Heart right ventricle (tissue), 16 donors: ENCODE measurements at regions not wholly inside any gene's neighbourhood (a gene's known extent, or its start where the extent isn't known, plus 50 kb on each side); places are given as distances from the start of the nearest gene placed in this dataset.

Experiments used
- ATAC-seq, 8 donors: fragments of 200-7000 bp; cut with Tn5 transposase; one replicate each; pipeline ENCODE4 v1.9.1; 2020; ENCODE audit warnings: mild to moderate bottlenecking in 8 of 8, moderate library complexity in 8 of 8, moderate number of reproducible peaks in 1 of 8
- DNase-seq, 2 donors: peaks; one replicate each; pipeline ENCODE4 v3.0.0-alpha.2; 2020
- H3K27ac ChIP-seq, 10 donors: fragments of 200-600 bp; sonication (generic) in 2 of 10; one replicate each; pipeline versions ENCODE4 v1.5.0 to v1.8.0; 2020 to 2022; ENCODE audit warnings: mild to moderate bottlenecking in 3 of 10
- H3K27me3 ChIP-seq, 7 donors: fragments of 200-600 bp; one replicate each; pipeline ENCODE4 v1.8.0; 2021 to 2022; ENCODE audit warnings: mild to moderate bottlenecking in 2 of 7
- H3K36me3 ChIP-seq, 9 donors: fragments of 200-600 bp; sonication (generic) in 1 of 9; one replicate each; pipeline versions ENCODE4 v1.5.0 to v1.8.0; 2020 to 2022; ENCODE audit warnings: mild to moderate bottlenecking in 2 of 9
- H3K4me1 ChIP-seq, 9 donors: fragments of 200-600 bp; sonication (generic) in 1 of 9; one replicate each; pipeline versions ENCODE4 v1.5.0 to v1.8.0; 2020 to 2022; ENCODE audit warnings: mild to moderate bottlenecking in 4 of 9
- H3K4me3 ChIP-seq, 10 donors: fragments of 200-600 bp; sonication (generic) in 2 of 10; one replicate each; pipeline versions ENCODE4 v1.5.0 to v1.8.0; 2020 to 2022; ENCODE audit warnings: mild to moderate bottlenecking in 7 of 10, moderate library complexity in 2 of 10
- H3K9me3 ChIP-seq, 11 donors: fragments of 200-600 bp in 10 of 11; sonication (generic) in 2 of 11; one replicate each; pipeline versions ENCODE4 v1.5.0 to v1.8.0; 2013 to 2022; ENCODE audit warnings: mild to moderate bottlenecking in 2 of 11, control low read depth in 1 of 11, moderate library complexity in 1 of 11
- WGBS, 2 donors: extraction: QIAGEN DNeasy Blood & Tissue Kit; methylation state at CpG; one replicate each; pipeline ENCODE4 v1.1.7; 2013; ENCODE audit warnings: inconsistent platforms in 1 of 2; 5-methylcytosine and 5-hydroxymethylcytosine counted together
- intact Hi-C, 10 donors: fragments of 100-400 bp; cut with DNase I; formaldehyde crosslinking; loops; one replicate each; pipeline versions ENCODE4 v1.11.1 to v1.14.2; 2022
- TF ChIP-seq, protein P1 (sequence below), 9 donors: fragments of 200-600 bp; sonication (generic) in 2 of 9; IDR thresholded peaks; one replicate each; pipeline versions ENCODE4 v1.5.0 to v1.8.0; 2021 to 2022; ENCODE audit warnings: antibody characterized with exemption in 9 of 9, mild to moderate bottlenecking in 5 of 9, moderate library complexity in 1 of 9
- donor health status: Arrhythmogenic right ventricular cardiomyopathy.
- donor health status: ischemic (EF 13 %, LVEDD 7.1; RV severe dilation, severe dysfunction).
- donor health status: healthy with polysubstance abuse.
- donor health status: DM: no; HTN: yes; CAD: no.
- donor health status: DM: no; HTN: no; CAD: no.
- donor health status: ischemic (EF 25% LVEDD 6.9; RV normal size, moderate dysfunction).
- donor health status: ischemic (EF 25% LVEDD 5.7; RV mildly dilated, moderate dysfunction).
- donor health status: healthy.
- donor health status: DM: yes; HTN: yes; CAD: no.
- donor health status: Ischemic cardiomyopathy.
- donor health status: ischemic (EF 35%, LVEDD 5.7; RV mildly dilated, moderate dysfunction).
- donor health status: nonischemic (EF 11% LVEDD 7.7; RV severe dilation, severe dysfunction).
- donor health status: DM: yes; HTN: yes; CAD: no.
- donor health status: PGD.
- donor health status: ischemic (EF 29% LVEDD 5.4; RV normal size, mild dysfunction).
- donor health status: nonischemic (EF 23%, LVEDD 6.1; RV moderate dilation, normal function).

DNA sequence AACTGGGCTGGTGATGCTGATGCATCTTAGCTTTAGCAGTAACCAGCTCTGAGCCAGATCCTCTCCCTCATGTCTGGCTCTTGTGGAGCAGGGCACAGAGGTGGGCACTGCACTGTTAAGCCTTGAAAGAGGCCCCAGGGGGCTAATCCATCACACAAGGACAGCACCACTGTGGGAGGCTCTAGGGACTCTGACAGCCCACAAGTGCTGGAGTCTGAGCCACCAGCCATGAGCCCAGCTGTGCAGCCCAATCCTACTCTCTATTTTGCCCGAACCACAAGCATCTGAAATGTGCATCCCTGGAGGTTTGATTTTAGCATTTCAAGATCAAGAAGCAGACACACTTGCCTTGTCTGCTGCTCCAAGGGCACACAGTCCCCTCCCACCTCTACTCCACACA is 407.1 kb upstream of the TRPC7 start:
- Histone ChIP-seq H3K9me3 (peaks cover 0 to 12% (median 0%) of the 10 kb centered on the region in 11 donors), H3K27ac (no peak overlapping the region), H3K4me1 (no peaks in the 10 kb centered on the region), H3K36me3 (no peaks in the 10 kb centered on the region), H3K27me3 (peaks cover 0 to 33% (median 7%) of the 10 kb centered on the region in 7 donors), H3K4me3 (no peak overlapping the region)
- intact Hi-C loops = loop anchor here in 6 of 10 donors (5.0 kb wide), 2 partner anchors 520 to 525 kb away; no protein-coding TSS in a partner anchor
- TF ChIP-seq, protein P1, sequence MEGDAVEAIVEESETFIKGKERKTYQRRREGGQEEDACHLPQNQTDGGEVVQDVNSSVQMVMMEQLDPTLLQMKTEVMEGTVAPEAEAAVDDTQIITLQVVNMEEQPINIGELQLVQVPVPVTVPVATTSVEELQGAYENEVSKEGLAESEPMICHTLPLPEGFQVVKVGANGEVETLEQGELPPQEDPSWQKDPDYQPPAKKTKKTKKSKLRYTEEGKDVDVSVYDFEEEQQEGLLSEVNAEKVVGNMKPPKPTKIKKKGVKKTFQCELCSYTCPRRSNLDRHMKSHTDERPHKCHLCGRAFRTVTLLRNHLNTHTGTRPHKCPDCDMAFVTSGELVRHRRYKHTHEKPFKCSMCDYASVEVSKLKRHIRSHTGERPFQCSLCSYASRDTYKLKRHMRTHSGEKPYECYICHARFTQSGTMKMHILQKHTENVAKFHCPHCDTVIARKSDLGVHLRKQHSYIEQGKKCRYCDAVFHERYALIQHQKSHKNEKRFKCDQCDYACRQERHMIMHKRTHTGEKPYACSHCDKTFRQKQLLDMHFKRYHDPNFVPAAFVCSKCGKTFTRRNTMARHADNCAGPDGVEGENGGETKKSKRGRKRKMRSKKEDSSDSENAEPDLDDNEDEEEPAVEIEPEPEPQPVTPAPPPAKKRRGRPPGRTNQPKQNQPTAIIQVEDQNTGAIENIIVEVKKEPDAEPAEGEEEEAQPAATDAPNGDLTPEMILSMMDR (IDR thresholded peaks at IDR 0.05) = no peak
- ATAC-seq (no peak), DNase-seq (no peak)
- WGBS, 2 donors = 35 to 56% methylated on average over 1 of the region's 1 CpG

DNA sequence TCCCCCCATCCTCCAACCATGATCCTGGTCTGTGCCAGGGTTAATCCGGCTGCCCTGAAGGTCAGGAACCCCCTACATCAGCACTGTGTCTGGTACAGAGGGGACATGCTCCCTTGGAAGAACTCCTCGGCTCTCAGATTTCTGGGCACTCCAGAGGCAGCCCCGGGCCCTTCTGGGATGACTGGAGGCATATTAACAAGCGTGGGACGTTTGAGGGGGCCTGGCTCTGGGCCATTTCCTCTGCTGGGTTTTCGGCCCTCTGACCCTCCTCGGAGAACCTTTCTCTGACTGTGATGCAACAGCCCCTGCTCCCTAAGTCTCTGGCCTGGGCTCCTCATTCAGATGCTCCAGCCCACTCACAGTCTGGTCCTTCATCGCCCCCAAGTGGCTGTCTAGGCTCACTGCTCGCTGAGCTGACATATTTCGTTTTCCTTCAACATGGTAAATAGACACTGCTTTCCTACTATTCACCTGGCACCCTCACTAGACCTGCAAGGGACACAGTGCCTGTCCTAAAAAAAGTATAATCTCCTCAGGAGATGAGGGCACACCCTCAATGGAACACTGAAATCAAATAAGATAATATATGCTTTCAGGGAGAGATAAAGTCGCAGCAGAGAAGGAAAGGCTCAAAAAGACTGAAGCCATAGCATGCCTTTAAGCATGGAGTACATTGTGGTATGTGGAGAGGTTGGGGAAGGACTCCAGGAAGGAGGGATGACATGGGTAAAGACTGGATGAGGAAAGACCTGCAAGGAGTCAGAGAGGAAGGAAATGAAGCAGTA is 404.7 kb upstream of the TRPC7 start:
- TF ChIP-seq, protein P1 (IDR thresholded peaks at IDR 0.05) = peak; percentile 60 to 80 (median 68)
- ATAC-seq = peak in 7 of 8 donors; percentile 55 to 89 (median 74)
- Histone ChIP-seq H3K9me3 (peaks cover 0 to under 1% (median 0%) of the 10 kb centered on the region in 11 donors), H3K27me3 (peaks cover 0 to 33% (median 7%) of the 10 kb centered on the region in 7 donors), H3K4me1 (no peaks in the 10 kb centered on the region), H3K36me3 (no peaks in the 10 kb centered on the region), H3K27ac (no peak overlapping the region), H3K4me3 (no peak overlapping the region)
- WGBS, 2 donors = 30 to 35% methylated on average over 11 of the region's 11 CpGs
- intact Hi-C loops = loop anchor here (1.0 to 5.0 kb wide), 5 partner anchors 518 to 523 kb away; no protein-coding TSS in a partner anchor
- peak; percentile 28 to 40 for DNase-seq

DNA sequence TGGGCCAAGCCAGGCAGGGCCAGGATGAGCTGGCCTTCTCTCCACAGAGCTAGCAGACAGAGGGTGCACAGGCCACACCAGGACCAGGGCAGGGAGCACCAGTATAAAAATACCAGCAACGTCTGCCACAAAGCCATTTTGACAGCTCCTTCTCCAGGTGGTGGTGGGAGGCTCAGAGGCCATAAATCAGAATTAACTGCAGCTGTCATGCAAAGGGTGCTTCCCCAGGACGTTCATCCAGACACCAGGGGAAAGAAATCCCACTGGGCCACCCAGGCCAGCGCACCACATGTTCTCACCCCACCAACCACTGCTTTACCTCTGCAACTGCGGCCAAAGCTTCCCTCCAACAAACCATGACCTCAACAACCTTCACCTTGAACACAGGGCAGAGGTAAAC is 403.7 kb upstream of the TRPC7 start:
- TF ChIP-seq, protein P1 (IDR thresholded peaks at IDR 0.05) = no peak
- ATAC-seq = no peak
- H3K4me1 ChIP-seq = no peaks in the 10 kb centered on the region
- intact Hi-C loops = loop anchor here in 1 of 10 donors (5.0 kb wide), 1 partner anchor 522 kb away; no protein-coding TSS in a partner anchor
- 63 to 71% methylated on average over 4 of the region's 4 CpGs for WGBS, 2 donors
- H3K9me3 ChIP-seq = no peaks in the 10 kb centered on the region
- peaks cover 0 to 33% (median 7%) of the 10 kb centered on the region in 7 donors for H3K27me3 ChIP-seq
- no peak overlapping the region for H3K27ac ChIP-seq
- H3K36me3 ChIP-seq = no peaks in the 10 kb centered on the region
- DNase-seq = no peak
- no peak overlapping the region for H3K4me3 ChIP-seq

DNA sequence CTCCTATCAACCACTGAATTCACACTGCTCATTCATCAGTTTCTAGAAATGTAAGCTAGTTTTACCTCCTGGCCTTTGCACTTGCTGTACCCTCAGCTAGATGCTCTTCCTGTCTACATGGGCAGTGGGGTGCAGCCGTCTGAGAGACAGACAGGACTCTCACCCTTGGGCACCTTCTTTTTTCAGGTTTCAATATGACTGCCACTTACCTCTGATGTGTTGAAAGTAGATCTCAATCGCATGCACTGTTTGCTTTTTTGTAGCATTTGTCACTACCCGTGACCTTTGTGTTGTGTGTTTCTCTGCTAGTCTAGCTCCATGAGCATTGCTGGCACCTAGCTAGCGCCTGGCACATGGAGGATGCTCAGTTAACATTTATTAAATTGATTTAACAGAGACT is 403.1 kb upstream of the TRPC7 start:
- no peaks in the 10 kb centered on the region for H3K36me3 ChIP-seq
- DNase-seq (no peak), ATAC-seq (no peak)
- H3K4me3 ChIP-seq = no peak overlapping the region
- H3K27me3 ChIP-seq = peaks cover 0 to 30% (median 7%) of the 10 kb centered on the region in 7 donors
- no peaks in the 10 kb centered on the region for H3K9me3 ChIP-seq
- no peak overlapping the region for H3K27ac ChIP-seq
- 73 to 84% methylated on average over 4 of the region's 4 CpGs for WGBS, 2 donors
- intact Hi-C loops = loop anchor here in 1 of 10 donors (5.0 kb wide), 1 partner anchor 521 kb away; no protein-coding TSS in a partner anchor
- H3K4me1 ChIP-seq = no peaks in the 10 kb centered on the region
- TF ChIP-seq, protein P1 (IDR thresholded peaks at IDR 0.05) = no peak
